Psoas muscle (tissue), 7 donors: ENCODE measurements at regions not wholly inside any gene's neighbourhood (a gene's known extent, or its start where the extent isn't known, plus 50 kb on each side); places are given as distances from the start of the nearest gene placed in this dataset.

Source experiments
- ATAC-seq, 4 donors: fragments of 200-7000 bp; cut with Tn5 transposase; one replicate each; pipeline ENCODE4 v1.9.1; 2020; ENCODE audit warnings: moderate library complexity in 3 of 4, mild to moderate bottlenecking in 2 of 4
- DNase-seq, 2 donors: peaks; one replicate each; pipeline ENCODE4 v3.0.0-alpha.2; 2020
- H3K27ac ChIP-seq: fragments of 200-600 bp; one replicate; pipeline ENCODE4 v1.8.0; 2022
- H3K27me3 ChIP-seq, 3 donors: fragments of 200-600 bp in 1 of 3; one replicate each; pipeline versions ENCODE4 v1.6.1 to v1.8.0; 2013 to 2022; ENCODE audit warnings: low read length in 2 of 3, mild to moderate bottlenecking in 2 of 3, moderate library complexity in 1 of 3; ENCODE audit not compliant: insufficient read depth in 3 of 3
- H3K36me3 ChIP-seq, 2 donors: fragments of 200-600 bp in 1 of 2; one replicate each; pipeline versions ENCODE4 v1.6.1 to v1.8.0; 2013 to 2022; ENCODE audit warnings: low read depth in 1 of 2, mild to moderate bottlenecking in 1 of 2, moderate library complexity in 1 of 2; ENCODE audit not compliant: insufficient read depth in 1 of 2
- H3K4me1 ChIP-seq: fragments of 200-600 bp; one replicate; pipeline ENCODE4 v1.8.0; 2022
- H3K4me3 ChIP-seq: fragments of 200-600 bp; one replicate; pipeline ENCODE4 v1.8.0; 2022; ENCODE audit warnings: mild to moderate bottlenecking
- H3K9me3 ChIP-seq: fragments of 200-600 bp; one replicate; pipeline ENCODE4 v1.8.0; 2022
- whole genome bisulfite sequencing, 3 donors: extraction: QIAGEN DNeasy Blood & Tissue Kit; methylation state at CpG; one replicate each; pipeline versions ENCODE4 v1.1.6 to v1.1.7; 2013; 5-methylcytosine and 5-hydroxymethylcytosine counted together
- intact Hi-C, 2 donors: fragments of 100-400 bp; cut with DNase I; formaldehyde crosslinking; loops; one replicate each; pipeline versions ENCODE4 v1.11.0 to v1.14.2; 2022
- TF ChIP-seq, protein P1 (sequence below): fragments of 200-600 bp; IDR thresholded peaks from one replicate; pipeline ENCODE4 v1.8.0; 2022; ENCODE audit warnings: antibody characterized with exemption
- donor health status: healthy with polysubstance abuse.
- donor health status: DM: no; HTN: no; CAD: no; lungs with moderate emphysema.
- donor health status: Bipolar disorder and iron deficiency.
- donor health status: healthy.
- donor health status: DM: yes; HTN: yes; CAD: no.
- donor health status: DM: no; HTN: no; CAD: no.
- donor health status: DM: yes; HTN: yes; CAD: no.

GRCh38 chr5:4222821-4223220 lies 627.2 kb downstream of the IRX1 start:
- H3K4me1 ChIP-seq, result no peaks in the 10 kb centered on the region
- intact Hi-C loops, result no loop called here
- TF ChIP-seq, protein P1, sequence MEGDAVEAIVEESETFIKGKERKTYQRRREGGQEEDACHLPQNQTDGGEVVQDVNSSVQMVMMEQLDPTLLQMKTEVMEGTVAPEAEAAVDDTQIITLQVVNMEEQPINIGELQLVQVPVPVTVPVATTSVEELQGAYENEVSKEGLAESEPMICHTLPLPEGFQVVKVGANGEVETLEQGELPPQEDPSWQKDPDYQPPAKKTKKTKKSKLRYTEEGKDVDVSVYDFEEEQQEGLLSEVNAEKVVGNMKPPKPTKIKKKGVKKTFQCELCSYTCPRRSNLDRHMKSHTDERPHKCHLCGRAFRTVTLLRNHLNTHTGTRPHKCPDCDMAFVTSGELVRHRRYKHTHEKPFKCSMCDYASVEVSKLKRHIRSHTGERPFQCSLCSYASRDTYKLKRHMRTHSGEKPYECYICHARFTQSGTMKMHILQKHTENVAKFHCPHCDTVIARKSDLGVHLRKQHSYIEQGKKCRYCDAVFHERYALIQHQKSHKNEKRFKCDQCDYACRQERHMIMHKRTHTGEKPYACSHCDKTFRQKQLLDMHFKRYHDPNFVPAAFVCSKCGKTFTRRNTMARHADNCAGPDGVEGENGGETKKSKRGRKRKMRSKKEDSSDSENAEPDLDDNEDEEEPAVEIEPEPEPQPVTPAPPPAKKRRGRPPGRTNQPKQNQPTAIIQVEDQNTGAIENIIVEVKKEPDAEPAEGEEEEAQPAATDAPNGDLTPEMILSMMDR, result no peak
- no peaks in the 10 kb centered on the region for H3K9me3 ChIP-seq
- 59 to 65% (median 62%) methylated on average over 15 of the region's 15 CpGs for WGBS, 3 donors
- no peak overlapping the region for H3K27ac ChIP-seq
- DNase-seq (no peak), ATAC-seq (no peak)
- H3K4me3 ChIP-seq, result no peak overlapping the region
- H3K27me3 ChIP-seq, result no peaks in the 10 kb centered on the region
- H3K36me3 ChIP-seq, result no peaks in the 10 kb centered on the region

- no peaks in the 10 kb centered on the region for H3K27me3 ChIP-seq
- H3K9me3 ChIP-seq, result no peaks in the 10 kb centered on the region
- intact Hi-C loops, result no loop called here
- H3K27ac ChIP-seq, result no peak overlapping the region
- 81 to 85% (median 83%) methylated on average over 5 of the region's 5 CpGs for WGBS, 3 donors
- TF ChIP-seq, protein P1, result no peak
- no peak for DNase-seq
- no peak overlapping the region for H3K4me3 ChIP-seq
- H3K4me1 ChIP-seq, result no peaks in the 10 kb centered on the region
- no peak for ATAC-seq
- no peaks in the 10 kb centered on the region for H3K36me3 ChIP-seq
These were observed 630.1 kb downstream of the IRX1 start for GRCh38 chr5:4225741-4226140.

- TF ChIP-seq, protein P1, result no peak
- intact Hi-C loops, result no loop called here
- ATAC-seq (no peak), DNase-seq (no peak)
- H3K27me3 ChIP-seq, result peaks cover 0 to 2% (median 0%) of the 10 kb centered on the region in 3 donors
- 52 to 71% (median 57%) methylated on average over 5 of the region's 5 CpGs for WGBS, 3 donors
- no peaks in the 10 kb centered on the region for H3K4me1 ChIP-seq
- no peaks in the 10 kb centered on the region for H3K9me3 ChIP-seq
- H3K4me3 ChIP-seq, result no peak overlapping the region
- no peak overlapping the region for H3K27ac ChIP-seq
- H3K36me3 ChIP-seq, result no peaks in the 10 kb centered on the region
These were observed 630.9 kb downstream of the IRX1 start for GRCh38 chr5:4226565-4226964.

GRCh38 chr5:4228708-4229107 lies 633.1 kb downstream of the IRX1 start:
- no peak overlapping the region for H3K4me3 ChIP-seq
- ATAC-seq (no peak), DNase-seq (no peak)
- TF ChIP-seq, protein P1, result no peak
- H3K36me3 ChIP-seq, result no peaks in the 10 kb centered on the region
- H3K27ac ChIP-seq, result no peak overlapping the region
- 88 to 89% (median 88%) methylated on average over 6 of the region's 6 CpGs for WGBS, 3 donors
- intact Hi-C loops, result no loop called here
- no peaks in the 10 kb centered on the region for H3K4me1 ChIP-seq
- H3K27me3 ChIP-seq, result peaks cover 0 to 2% (median 0%) of the 10 kb centered on the region in 3 donors
- H3K9me3 ChIP-seq, result no peaks in the 10 kb centered on the region
